HepG2 (cell line): ENCODE measurements at regions not wholly inside any gene's neighbourhood (a gene's known extent, or its start where the extent isn't known, plus 50 kb on each side); places are given as distances from the start of the nearest gene placed in this dataset.

ENCODE experiments used
- ARNT ChIP-seq: fragments of 450-650 bp; IDR thresholded peaks from 2 replicates; pipeline ENCODE4 v1.6.1; 2017
- BHLHE40 ChIP-seq: IDR thresholded peaks from 2 replicates; pipeline ENCODE4 v1.6.1; 2011; ENCODE audit warnings: low read length, improper control_type of control experiment
- CEBPB ChIP-seq: IDR thresholded peaks from 2 replicates; pipeline ENCODE4 v1.6.1; 2011; ENCODE audit warnings: low read depth, low read length, improper control_type of control experiment, borderline replicate concordance
- CHD2 ChIP-seq: IDR thresholded peaks from 2 replicates; pipeline ENCODE4 v1.6.1; 2011; ENCODE audit warnings: low read depth, low read length, improper control_type of control experiment
- CTCF ChIP-seq: sonication (generic); formaldehyde crosslinking; IDR thresholded peaks from 2 replicates; pipeline ENCODE4 v1.5.0; 2020; ENCODE audit warnings: mild to moderate bottlenecking, missing genetic modification reagents, moderate library complexity
- HDAC1 ChIP-seq: sonication (generic); formaldehyde crosslinking; IDR thresholded peaks from 2 replicates; pipeline ENCODE4 v1.5.1; 2020; ENCODE audit warnings: mild to moderate bottlenecking, missing genetic modification reagents
- PAX8 ChIP-seq: sonication (generic); formaldehyde crosslinking; IDR thresholded peaks from 2 replicates; pipeline ENCODE4 v1.8.0; 2022; ENCODE audit warnings: mild to moderate bottlenecking, missing genetic modification reagents, borderline replicate concordance
- PHF8 ChIP-seq: sonication (generic); formaldehyde crosslinking; IDR thresholded peaks from 2 replicates; pipeline ENCODE4 v1.5.0; 2020; ENCODE audit warnings: missing genetic modification reagents
- POLR2AphosphoS5 ChIP-seq: IDR thresholded peaks from 2 replicates; pipeline ENCODE4 v1.6.1; 2012; ENCODE audit warnings: low read depth, low read length
- REST ChIP-seq, 2 experiments: IDR thresholded peaks; 2 replicates each; pipeline ENCODE4 v1.6.1; 2011 to 2012; ENCODE audit warnings: low read length in 2 of 2, borderline replicate concordance in 1 of 2, low read depth in 1 of 2, mild to moderate bottlenecking in 1 of 2, moderate library complexity in 1 of 2
- TCF7 ChIP-seq: sonication (generic); IDR thresholded peaks from 2 replicates; pipeline ENCODE4 v1.6.1; 2016; ENCODE audit warnings: antibody characterized with exemption, low read depth
- ZNF549 ChIP-seq: sonication (generic); formaldehyde crosslinking; IDR thresholded peaks from 2 replicates; pipeline ENCODE4 v1.5.0; 2020; ENCODE audit warnings: missing genetic modification reagents
- ZNF674 ChIP-seq: sonication (generic); formaldehyde crosslinking; IDR thresholded peaks from 2 replicates; pipeline ENCODE4 v1.5.0; 2020; ENCODE audit warnings: low read depth, mild to moderate bottlenecking, missing genetic modification reagents

- TF ChIP-seq BHLHE40, result no peak
- no peak for TF ChIP-seq HDAC1 (CRISPR knock-in tag)
- no peak for TF ChIP-seq TCF7
- no peak for TF ChIP-seq PHF8 (CRISPR knock-in tag)
- no peak for TF ChIP-seq CTCF (CRISPR knock-in tag)
- no peak for TF ChIP-seq CEBPB
- no peak for TF ChIP-seq CHD2
- TF ChIP-seq ZNF674 (CRISPR knock-in tag), result no peak
- no peak for TF ChIP-seq ZNF549 (CRISPR knock-in tag)
- no peak for TF ChIP-seq ARNT
- TF ChIP-seq PAX8 (CRISPR knock-in tag), result no peak
- no peak for TF ChIP-seq REST (IDR thresholded peaks at IDR 0.05; ENCODE audit: borderline replicate concordance in 1 of 2, low read depth in 1 of 2, low read length in 2 of 2)
- TF ChIP-seq POLR2AphosphoS5, result no peak
Observed at GRCh38 chr6:131427434-131428058, 145.5 kb upstream of the ARG1 start.
